ENCODE measurements at regions not wholly inside any gene's neighbourhood (a gene's known extent, or its start where the extent isn't known, plus 50 kb on each side); places are given as distances from the start of the nearest gene placed in this dataset.

DNA sequence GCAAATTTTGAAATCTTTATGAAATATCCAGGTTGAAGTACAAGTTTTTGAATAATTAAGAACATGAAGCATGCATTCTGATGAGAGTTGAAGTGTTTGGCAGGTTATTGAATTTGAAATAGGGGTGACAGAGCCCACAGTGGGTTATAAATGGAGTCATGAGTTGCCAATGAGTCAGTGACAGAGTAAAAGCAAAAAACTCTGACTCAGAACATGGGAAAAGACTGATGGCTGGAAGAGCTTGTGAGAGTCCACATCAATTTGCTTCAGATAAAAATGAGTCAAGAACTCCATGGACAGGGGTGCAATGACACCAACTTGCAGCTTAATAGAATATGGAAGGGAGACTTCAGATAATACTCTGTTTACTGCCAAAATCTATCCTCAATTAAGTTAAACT is 105.3 kb downstream of the SLC6A15 start:
- DNase-seq (ENCODE audit: low read depth, low spot score): no peak

DNA sequence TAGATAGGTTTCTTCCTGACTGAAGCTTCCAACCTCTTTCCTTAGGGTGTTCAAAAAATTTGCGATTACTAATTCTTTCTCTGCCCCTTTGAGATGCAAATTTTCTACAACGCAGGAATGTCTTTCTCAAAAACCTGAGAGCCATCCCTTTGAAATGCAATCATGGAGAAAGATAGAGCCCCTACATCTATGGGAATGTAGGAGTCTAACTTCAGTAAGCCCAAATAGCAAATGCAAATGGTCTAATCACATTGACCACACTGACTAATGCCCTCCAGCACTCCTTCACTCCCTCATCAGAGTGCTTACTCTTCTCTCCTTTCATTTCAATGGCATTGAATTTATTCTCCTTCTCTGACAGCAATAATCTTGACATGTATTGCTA is 107.1 kb downstream of the SLC6A15 start:
- no peak for DNase-seq (ENCODE audit: low read depth, low spot score)

DNA sequence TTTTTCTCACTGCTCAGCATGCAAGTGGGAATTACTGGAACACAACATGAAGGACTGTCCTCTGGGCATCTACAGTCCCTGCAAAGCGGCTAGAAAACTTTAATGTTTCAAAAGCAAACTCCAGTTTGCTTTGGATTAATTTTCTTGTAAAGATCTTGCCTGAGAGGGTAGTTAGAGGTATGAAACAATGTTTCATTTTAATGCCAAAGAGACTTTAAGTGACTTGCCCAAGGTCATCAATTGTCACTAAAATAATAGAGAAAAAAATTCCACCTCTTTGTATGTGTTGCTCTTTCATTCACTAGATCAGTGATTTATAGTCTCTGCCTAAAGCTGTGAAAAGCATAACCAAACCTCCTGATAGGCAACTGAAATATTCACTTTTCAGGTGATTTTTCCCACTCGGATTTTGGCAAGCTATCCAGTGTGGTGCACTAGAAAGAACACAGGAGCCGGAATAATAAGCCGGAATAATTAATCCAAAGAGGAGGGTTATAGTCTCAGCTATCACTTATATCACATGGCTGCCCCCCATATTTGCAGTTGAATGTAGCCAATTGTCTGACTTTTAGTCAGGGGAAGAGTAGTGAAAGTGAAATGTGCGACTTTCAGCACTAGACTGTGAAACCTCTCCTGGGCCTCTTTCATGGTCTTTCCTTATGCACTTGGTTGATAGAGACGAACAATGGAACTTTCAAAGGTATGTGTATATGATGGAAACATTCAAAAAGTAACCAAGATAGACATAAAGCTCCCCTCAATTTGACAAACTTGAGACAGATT is 107.7 kb downstream of the SLC6A15 start:
- no peak for DNase-seq (ENCODE audit: low read depth, low spot score)

DNA sequence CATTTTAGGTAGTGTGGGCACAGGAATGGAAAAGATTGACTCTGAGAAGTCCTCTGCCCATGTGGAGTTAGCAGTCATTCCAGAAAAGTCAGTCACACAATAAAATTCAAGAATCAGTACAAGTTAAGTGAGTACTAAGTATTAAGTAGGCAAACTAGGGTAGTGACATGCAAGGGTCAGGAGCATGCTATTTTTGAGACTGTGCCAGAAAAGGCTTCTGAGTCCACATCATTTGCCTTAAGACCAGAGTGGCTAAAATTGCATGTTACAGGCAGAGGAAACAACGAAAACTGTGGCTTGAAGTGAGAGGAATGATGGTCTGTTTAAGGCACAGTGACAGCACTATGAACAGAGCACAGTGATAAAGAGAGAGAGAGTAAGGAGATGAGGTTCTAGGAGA is 108.9 kb downstream of the SLC6A15 start:
- DNase-seq (ENCODE audit: low read depth, low spot score): no peak

DNA sequence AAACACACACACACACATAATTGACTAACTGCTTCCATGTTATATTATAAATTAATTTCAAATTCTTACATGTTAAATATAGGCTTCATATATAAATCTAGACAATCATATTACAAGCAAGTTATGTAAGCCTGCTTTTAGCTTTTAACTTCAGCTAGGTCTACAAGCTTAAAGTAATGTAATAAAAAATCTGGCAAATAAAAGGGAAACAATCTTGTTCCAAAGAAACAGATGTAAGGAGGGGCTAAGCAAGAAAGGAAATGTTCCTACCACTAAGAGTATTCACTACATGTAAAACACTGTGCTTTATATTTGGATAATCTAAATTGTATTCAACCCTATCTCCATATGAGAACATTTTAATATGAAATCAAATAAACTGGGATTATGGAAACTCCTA is 110.4 kb downstream of the SLC6A15 start:
- no peak for DNase-seq (ENCODE audit: low read depth, low spot score)

DNA sequence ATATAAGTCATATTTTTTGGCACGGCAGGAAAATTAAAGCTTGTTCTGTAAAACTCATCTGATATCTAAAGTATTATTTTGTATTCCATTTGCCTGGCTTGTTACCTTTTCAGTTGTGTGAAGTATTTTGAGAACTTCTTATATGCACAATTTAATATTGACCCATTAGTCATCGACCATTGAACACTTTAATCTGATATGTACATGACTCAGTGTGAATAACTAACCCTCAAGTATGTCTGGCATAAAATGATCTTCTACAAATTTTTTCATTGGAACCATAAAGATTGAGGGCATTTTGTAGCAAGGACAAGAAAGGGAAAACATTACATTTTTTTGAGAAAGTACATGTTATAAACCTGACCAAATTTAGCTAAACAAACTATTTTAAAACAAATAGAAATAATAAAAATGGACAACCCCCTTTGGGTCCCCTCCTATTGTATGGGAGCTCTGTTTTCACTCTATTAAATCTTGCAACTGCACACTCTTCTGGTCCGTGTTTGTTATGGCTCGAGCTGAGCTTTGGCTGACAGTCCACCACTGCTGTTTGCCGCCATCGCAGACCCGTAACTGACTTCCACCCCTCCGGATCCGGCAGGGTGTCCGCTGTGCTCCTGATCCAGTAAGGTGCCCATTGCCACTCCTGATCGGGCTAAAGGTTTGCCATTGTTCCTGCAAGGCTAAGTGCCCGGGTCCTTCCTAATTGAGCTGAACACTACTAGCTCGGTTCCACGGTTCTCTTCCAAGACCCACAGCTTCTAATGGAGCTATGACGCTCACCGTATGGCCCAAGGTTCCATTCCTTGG is 118.8 kb downstream of the SLC6A15 start:
- no peak for DNase-seq (ENCODE audit: low read depth, low spot score)

DNA sequence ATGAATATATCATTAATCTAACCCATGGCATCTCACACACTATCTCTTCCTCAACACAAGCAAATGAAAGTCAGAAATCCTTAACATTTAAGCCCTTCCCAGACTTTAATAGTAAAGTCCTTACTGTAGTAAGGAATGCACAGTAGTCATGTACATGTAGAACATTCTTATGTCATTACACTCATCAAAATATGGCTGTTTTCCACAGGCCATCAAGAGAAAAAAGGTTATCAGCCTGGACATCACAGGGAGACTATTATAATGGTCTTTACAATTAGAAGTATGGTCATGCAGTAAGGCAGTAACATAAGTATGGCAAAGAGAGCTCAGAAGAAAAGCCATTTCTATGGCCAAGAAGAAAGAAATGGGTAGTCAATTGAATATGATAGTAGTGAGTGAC is 121.2 kb downstream of the SLC6A15 start:
- DNase-seq (ENCODE audit: low read depth, low spot score): no peak

DNA sequence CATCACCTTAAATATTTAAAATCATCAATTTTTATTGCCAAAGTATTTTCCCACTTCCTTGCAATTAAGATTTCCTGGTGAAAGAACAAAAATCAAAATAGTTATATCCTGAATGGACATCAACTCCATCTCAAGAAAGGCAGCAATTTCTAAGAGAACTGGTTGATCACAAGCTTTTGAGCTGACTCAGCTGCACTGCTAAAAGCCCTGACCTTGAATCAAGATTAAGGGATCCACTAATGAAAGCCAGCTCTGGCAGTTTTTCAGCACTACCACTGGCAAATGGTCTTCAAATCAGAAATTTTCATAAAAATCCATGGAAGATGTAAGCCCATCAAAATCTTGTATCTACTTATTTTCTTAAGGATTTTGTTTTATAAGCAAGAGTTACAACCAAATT is 123.4 kb downstream of the SLC6A15 start:
- DNase-seq (ENCODE audit: low read depth, low spot score): no peak

DNA sequence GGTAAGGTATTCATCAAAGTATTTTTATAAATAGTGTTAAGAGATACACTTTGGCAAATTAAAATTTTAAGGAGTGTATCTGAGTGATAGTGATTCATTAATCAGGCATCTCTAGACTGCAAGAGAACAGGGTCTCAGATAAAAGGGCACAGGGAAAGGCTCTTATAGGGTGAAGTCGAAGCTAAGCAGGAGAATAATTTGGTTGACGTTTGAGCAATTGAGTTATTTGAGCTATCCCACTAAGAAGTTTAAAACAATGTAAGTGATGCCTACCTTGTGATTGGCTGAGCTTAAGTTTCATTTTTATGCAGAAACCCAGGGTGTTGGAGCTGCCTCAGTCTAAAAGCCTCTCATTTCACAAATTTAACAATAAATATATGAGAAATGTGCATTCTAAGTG is 125.3 kb downstream of the SLC6A15 start:
- no peak for DNase-seq (ENCODE audit: low read depth, low spot score)

DNA sequence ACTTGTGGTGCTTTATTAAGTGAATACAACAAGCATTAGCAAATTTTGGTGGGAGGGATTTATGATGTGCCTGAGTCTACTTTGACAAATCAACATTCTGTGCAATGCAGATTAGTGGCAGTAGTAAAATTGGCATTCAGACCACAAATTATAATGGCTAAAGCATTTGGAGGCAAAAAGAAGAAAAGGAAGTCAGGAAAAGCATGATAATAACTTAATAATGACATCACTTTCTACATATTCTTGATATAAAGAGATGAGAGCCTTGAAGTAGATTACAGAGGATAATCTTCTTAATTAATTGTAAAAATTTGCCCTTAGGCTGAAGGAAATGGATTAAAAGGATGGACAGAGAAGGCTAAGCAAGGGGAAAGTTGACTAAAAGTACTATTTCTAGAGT is 126.0 kb downstream of the SLC6A15 start:
- no peak for DNase-seq (ENCODE audit: low read depth, low spot score)

DNA sequence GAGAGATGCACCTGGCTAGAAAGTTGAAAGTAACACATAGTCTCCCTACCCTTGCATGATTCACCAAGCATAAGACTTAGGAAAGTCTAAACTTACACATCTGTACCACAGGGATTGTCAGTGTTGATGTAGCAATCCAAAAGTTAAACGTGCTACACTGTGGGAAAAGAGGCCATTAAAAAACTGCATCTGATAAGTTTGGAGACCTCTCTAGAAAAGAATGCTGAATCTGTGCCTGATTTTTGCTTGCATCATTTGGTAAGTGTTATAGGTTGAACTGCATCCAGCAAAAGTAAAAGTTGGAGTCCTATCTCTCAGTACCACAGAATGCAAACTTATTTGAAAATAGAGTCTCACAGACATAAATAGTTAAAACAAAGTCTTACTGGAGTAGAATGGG is 126.6 kb downstream of the SLC6A15 start:
- DNase-seq (ENCODE audit: low read depth, low spot score): no peak

DNA sequence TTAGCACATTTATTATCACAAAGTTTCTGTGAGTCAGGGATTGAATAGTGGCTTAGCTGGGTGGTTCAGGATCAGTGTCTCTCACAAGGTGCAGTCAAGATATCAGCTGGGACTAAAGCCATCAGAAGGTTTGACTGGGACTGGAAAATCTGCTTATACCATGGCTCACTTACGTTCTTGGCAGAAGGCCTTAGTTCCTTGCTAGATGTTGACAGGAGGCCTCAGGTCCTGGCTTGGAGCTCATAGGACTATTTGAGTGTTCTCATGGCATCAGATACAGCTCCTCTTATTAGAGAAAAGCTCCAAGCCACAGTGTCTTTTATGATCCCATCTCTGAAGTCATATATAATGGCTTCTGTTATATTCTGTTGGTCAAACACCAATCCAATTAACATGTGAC is 127.3 kb downstream of the SLC6A15 start:
- no peak for DNase-seq (ENCODE audit: low read depth, low spot score)

DNA sequence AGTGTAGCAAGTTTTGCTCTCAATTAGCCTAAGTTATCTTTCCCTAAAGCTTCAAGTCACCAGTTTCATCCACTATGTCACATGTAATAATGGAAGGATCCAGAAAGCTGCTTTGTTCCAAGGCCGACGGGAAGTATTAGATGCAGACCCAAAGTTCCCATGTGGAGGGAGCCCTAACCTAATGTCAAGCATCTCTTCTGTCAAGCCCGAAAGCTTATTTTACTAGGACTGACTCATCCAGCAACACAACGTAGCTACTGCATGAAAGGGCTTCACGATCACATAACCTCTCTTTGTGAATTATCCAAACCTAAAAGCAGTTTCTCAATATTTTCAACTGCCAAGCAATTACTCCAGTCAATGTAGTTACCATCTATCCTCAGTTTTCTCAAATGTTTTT is 133.4 kb downstream of the SLC6A15 start:
- DNase-seq (ENCODE audit: low read depth, low spot score): no peak

DNA sequence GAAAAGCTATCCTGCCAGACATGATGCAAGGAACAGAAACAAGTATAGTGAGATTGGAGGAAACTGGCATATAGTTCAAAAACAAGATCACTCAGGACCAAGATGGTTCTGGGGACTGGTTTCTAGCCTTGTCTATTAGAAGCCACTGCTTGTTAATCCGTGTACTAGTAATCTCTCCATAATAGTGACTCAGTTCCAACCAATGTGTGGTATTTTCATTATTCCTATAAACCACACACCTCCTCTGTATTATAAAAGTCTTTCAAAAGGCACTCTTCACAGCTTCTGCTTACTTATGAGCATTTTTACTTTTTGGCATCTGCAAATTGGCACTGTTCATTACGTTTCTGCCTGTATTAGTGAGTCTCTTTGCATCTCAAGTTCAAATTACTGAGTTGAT is 140.3 kb downstream of the SLC6A15 start:
- no peak for DNase-seq (ENCODE audit: low read depth, low spot score)

DNA sequence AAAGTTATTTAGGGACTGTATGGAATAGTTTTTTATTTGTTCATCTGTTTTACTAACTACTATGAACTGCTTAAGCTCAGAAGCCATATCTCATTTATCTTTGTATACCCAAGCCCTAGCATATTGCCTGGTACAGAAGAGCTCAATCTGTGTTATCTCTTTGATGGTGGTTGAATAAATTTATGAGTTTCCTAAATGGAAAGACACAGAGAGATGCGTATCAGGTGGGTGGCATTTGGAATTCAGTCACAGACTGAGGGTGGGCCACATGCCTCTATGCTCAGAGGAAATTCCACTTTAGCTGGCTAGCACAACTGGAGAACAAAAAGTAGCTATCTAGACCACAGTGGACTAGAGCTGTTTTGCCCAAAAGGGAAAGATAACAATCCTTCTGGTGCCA is 145.5 kb downstream of the SLC6A15 start:
- DNase-seq (ENCODE audit: low read depth, low spot score): no peak

DNA sequence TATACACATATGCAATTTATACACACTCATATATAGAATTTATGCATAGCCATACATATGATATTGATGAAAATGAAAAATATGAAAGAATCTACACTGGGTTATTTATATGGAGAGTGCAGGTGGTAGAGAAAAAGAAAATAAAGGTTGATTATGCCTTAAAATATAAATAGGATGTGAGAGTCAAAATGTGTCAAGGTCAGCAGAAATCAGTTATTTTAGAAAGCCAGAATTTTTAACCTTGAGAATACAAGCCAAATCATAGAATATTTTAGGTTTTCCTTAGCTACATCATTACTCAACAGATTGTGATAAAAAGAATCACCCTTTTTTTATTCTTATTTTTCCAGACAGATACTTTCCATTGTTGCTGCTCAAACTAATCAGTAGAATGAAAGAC is 146.2 kb downstream of the SLC6A15 start:
- no peak for DNase-seq (ENCODE audit: low read depth, low spot score)

DNA sequence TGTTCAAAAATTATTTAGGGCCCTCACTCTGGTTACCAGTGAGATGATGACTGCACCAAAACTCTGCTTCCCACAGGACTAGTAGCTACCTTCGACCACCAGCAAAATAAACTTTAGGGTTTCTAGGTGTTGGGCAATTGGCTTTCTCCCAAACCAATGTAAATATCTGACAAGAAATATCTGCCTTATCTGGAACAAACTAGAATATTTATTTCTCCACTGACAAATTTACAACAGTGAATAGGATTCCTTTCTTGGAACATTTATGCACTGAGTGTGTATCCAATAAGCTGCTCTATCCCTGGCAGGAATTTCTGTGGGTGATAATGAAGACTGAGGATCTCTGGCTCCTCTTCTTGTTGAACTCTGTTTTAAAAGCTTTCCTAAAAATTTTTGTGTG is 148.6 kb downstream of the SLC6A15 start:
- no peak for DNase-seq (ENCODE audit: low read depth, low spot score)

DNA sequence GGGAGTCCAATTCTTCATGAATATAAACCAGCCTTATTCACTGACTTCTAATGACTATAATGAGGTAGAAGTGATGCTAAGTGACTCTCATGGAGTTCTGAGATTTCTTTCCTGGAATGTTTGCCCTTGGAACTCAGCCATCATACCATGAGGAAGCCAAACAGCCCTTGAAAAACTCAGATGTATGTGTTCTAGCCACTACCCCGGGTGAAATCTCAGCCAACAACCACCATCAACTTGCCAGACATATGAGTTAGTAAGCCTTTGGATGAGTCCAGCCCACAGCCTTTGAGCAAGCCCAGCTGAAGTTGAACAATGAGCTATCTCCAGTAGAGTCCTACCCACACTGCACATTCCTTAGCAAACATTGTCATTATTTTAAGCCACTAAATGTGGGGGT is 149.5 kb downstream of the SLC6A15 start:
- no peak for DNase-seq (ENCODE audit: low read depth, low spot score)

DNA sequence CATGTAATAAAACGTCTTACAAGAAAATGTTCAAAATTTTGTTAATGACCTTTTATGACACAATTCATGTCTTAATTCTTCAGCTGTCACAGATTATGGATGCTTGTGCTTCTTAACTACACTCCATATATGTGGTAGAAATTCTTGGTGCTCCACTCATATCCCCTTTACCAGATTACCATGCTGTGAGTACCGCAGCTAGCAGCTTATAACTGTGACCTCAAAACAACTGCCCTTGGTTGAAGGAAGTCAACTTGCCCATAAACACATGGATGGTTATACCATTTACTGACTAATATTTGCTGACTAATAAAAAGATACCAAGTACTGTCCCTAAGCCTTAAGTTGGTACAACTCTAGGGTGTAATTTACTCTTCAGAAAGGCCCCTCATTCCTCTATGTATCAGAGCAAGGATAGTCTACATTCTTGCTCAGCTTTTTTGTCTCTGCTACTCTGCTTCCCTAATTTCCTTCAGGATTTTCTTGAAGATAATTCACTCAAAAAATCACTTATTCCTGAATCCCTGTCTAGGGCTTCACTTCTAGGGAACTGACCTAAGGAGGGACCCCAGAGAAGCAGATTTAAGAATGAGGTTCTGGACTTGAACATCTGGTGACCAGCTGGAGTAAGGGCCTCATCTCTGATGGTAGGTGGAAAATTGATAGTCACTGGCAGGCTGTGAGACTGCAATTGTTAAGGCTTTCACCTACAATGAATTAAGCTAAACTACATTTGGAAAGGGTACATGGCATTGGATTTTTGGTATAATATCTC is 152.3 kb downstream of the SLC6A15 start:
- no peak for DNase-seq (ENCODE audit: low read depth, low spot score)

DNA sequence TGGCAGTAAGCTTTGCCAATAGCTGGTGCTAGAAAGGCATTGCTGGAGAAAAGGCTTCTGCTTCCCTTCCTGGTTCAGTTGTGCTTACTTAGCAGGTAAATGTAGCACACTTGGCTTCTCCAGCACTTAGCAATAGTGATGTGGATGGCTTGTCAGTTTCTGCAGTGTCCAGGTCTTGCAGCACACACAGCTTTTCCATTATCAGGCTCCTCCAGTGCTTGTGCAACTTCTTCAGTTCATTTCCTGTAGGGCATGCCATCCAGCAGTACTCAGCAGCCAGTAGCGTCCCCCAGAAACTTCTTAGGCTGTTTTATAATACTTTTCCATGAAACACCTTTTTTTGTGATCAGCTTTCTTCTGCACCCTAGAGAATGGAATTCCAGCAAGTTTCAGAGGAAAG is 154.6 kb downstream of the SLC6A15 start:
- DNase-seq (ENCODE audit: low read depth, low spot score): no peak

DNA sequence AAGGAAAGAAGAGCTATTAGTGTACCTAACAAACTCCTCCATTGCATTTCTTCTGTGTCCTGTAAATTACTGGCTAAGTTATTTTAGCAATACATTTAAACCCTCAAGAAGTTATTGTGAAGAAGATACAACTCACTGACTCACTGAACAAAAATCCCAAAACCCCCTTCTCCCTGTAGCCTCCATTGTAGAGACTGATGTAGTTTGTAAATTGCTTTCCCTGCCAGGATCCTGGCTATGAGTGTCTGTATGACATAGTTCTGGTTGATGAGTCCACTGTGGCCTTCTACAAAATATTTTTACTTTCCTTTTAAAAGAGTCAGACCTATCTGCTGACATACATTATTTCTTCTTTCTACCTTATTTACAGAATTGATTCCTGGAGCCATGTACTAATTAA is 155.6 kb downstream of the SLC6A15 start:
- DNase-seq (ENCODE audit: low read depth, low spot score): no peak

DNA sequence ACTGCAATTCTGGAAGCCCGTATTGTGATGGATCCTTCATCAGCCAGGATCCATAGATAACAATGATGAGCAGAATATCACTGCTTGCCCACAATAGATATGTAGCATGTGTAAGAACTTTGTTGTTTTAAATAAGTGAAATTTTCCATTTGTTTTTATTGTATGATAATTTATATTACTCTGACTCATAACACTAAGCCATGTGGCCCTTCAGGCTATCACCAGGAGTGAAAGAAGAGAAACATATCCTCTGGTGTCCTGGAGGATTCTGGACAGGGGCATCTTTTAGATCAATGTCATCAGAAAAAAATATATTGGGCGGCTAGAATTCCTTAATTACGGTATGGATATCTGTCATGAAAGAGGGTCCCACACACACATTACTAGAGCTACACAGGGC is 167.5 kb downstream of the SLC6A15 start:
- no peak for DNase-seq (ENCODE audit: low read depth, low spot score)

DNA sequence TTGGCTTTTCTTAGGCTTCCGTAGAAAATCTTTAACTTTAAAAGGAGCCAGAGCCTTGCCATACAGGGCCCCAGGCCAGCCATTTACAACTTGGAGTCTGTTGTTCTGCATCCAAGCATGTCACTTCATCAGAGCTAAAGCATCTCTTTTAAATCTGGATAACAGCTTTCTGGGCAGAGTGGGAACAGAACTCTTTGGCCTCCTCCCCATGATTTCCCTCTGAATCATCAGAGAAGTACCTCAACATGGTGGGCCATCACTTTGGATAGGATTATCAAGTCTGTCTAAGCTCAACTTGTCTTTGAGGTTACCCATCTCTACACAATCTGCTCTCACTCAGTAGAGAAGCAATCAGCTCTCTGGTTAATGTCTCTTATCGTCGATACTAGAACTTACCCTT is 170.9 kb downstream of the SLC6A15 start:
- no peak for DNase-seq (ENCODE audit: low read depth, low spot score)
